ENCODE measurements at regions not wholly inside any gene's neighbourhood (a gene's known extent, or its start where the extent isn't known, plus 50 kb on each side); places are given as distances from the start of the nearest gene placed in this dataset.
"Not testable (repeated sequence)": the region's sequence is repeated elsewhere in the genome, so short reads cannot be mapped to it uniquely, and the experiment has no call there.

GRCh38 chr1:94672934-94673333 lies 131.4 kb upstream of the F3 start:
- no peak for DNase-seq (ENCODE audit: low spot score)

GRCh38 chr1:94672001-94672400 lies 130.4 kb upstream of the F3 start:
- no peak for DNase-seq (ENCODE audit: low spot score)

GRCh38 chr1:94670273-94670672 lies 128.7 kb upstream of the F3 start:
- no peak for DNase-seq (ENCODE audit: low spot score)

GRCh38 chr1:94669198-94669597 lies 127.6 kb upstream of the F3 start:
- DNase-seq (ENCODE audit: low spot score): no peak

- no peak for DNase-seq (ENCODE audit: low spot score)
Measured at GRCh38 chr1:94668528-94668927, 127.0 kb upstream of the F3 start.

- no peak for DNase-seq (ENCODE audit: low spot score)
Measured at GRCh38 chr1:94667818-94668217, 126.3 kb upstream of the F3 start.

- no peak for DNase-seq (ENCODE audit: low spot score)
Measured at GRCh38 chr1:94666797-94667196, 125.2 kb upstream of the F3 start.

- DNase-seq (ENCODE audit: low spot score): no peak
Measured at GRCh38 chr1:94661431-94661932, 119.9 kb upstream of the F3 start.

- peak; percentile 76 for DNase-seq (ENCODE audit: low spot score)
Measured at GRCh38 chr1:94660994-94661393, 119.4 kb upstream of the F3 start.

- no peak for DNase-seq (ENCODE audit: low spot score)
Measured at GRCh38 chr1:94660258-94660657, 118.7 kb upstream of the F3 start.

- DNase-seq (ENCODE audit: low spot score): not testable (repeated sequence)
Measured at GRCh38 chr1:94659202-94659601, 117.6 kb upstream of the F3 start.

GRCh38 chr1:94658221-94658620 lies 116.7 kb upstream of the F3 start:
- no peak for DNase-seq (ENCODE audit: low spot score)

GRCh38 chr1:94657776-94658175 lies 116.2 kb upstream of the F3 start:
- DNase-seq (ENCODE audit: low spot score): not testable (repeated sequence)

GRCh38 chr1:94656967-94657366 lies 115.4 kb upstream of the F3 start:
- DNase-seq (ENCODE audit: low spot score): no peak

- DNase-seq (ENCODE audit: low spot score): no peak
Measured at GRCh38 chr1:94654919-94655318, 113.4 kb upstream of the F3 start.

- DNase-seq (ENCODE audit: low spot score): no peak
Measured at GRCh38 chr1:94654459-94654858, 112.9 kb upstream of the F3 start.

- DNase-seq (ENCODE audit: low spot score): no peak
Measured at GRCh38 chr1:94654031-94654430, 112.5 kb upstream of the F3 start.

GRCh38 chr1:94653454-94653853 lies 111.9 kb upstream of the F3 start:
- DNase-seq (ENCODE audit: low spot score): no peak

GRCh38 chr1:94651076-94651475 lies 109.5 kb upstream of the F3 start:
- no peak for DNase-seq (ENCODE audit: low spot score)

GRCh38 chr1:94650301-94650700 lies 108.7 kb upstream of the F3 start:
- DNase-seq (ENCODE audit: low spot score): no peak

GRCh38 chr1:94648225-94649007 lies 106.9 kb upstream of the F3 start:
- no peak for DNase-seq (ENCODE audit: low spot score)

- DNase-seq (ENCODE audit: low spot score): no peak
Measured at GRCh38 chr1:94646786-94647555, 105.4 kb upstream of the F3 start.

GRCh38 chr1:94646141-94646643 lies 104.6 kb upstream of the F3 start:
- no peak for DNase-seq (ENCODE audit: low spot score)

Measured in iPS-NIHi11 (cell line).